ENCODE measurements at regions not wholly inside any gene's neighbourhood (a gene's known extent, or its start where the extent isn't known, plus 50 kb on each side); places are given as distances from the start of the nearest gene placed in this dataset.

- Histone ChIP-seq H3K9me3 (no peaks in the 10 kb centered on the region), H3K36me3 (no peaks in the 10 kb centered on the region), H3K27me3 (no peaks in the 10 kb centered on the region), H3K4me1 (no peaks in the 10 kb centered on the region), H3K27ac (no peak overlapping the region), H3K4me3 (no peak overlapping the region)
- intact Hi-C loops (cut with DNase I; ENCODE audit: low total_unique reads) (no loop called here), in situ Hi-C loops (cut with MboI; ENCODE audit: low sequenced_read_pairs in 4 of 4) (no loop called here)
- TF ChIP-seq POLR2A (IDR thresholded peaks at IDR 0.05) (no peak), CTCF (IDR thresholded peaks at IDR 0.05 in 4 of 5, conservative IDR thresholded peaks at IDR 0.05 in 1 of 5) (no peak)
- ATAC-seq (no peak), DNase-seq (no peak)
These were observed 1293.7 kb upstream of the SLC39A10 start for GRCh38 chr2:194363295-194363694.

- Histone ChIP-seq H3K4me3 (no peak overlapping the region), H3K27me3 (no peaks in the 10 kb centered on the region), H3K4me1 (no peaks in the 10 kb centered on the region), H3K36me3 (no peaks in the 10 kb centered on the region), H3K9me3 (no peaks in the 10 kb centered on the region), H3K27ac (no peak overlapping the region)
- in situ Hi-C loops (cut with MboI; ENCODE audit: low sequenced_read_pairs in 4 of 4), result no loop called here
- intact Hi-C loops (cut with DNase I; ENCODE audit: low total_unique reads), result no loop called here
- DNase-seq (no peak), ATAC-seq (no peak)
- TF ChIP-seq CTCF (IDR thresholded peaks at IDR 0.05 in 4 of 5, conservative IDR thresholded peaks at IDR 0.05 in 1 of 5), result no peak
- TF ChIP-seq POLR2A (IDR thresholded peaks at IDR 0.05), result no peak
These were observed 1304.5 kb upstream of the SLC39A10 start for GRCh38 chr2:194352505-194352904.

- in situ Hi-C loops (cut with MboI; ENCODE audit: low sequenced_read_pairs in 4 of 4), result no loop called here
- Histone ChIP-seq H3K27me3 (no peaks in the 10 kb centered on the region), H3K36me3 (no peaks in the 10 kb centered on the region), H3K4me3 (no peak overlapping the region), H3K4me1 (no peaks in the 10 kb centered on the region), H3K27ac (no peak overlapping the region), H3K9me3 (no peaks in the 10 kb centered on the region)
- no peak for DNase-seq
- TF ChIP-seq POLR2A (IDR thresholded peaks at IDR 0.05), result no peak
- no peak for TF ChIP-seq CTCF (IDR thresholded peaks at IDR 0.05 in 4 of 5, conservative IDR thresholded peaks at IDR 0.05 in 1 of 5)
- intact Hi-C loops (cut with DNase I; ENCODE audit: low total_unique reads), result no loop called here
- ATAC-seq, result no peak
These were observed 1310.8 kb upstream of the SLC39A10 start for GRCh38 chr2:194346193-194346592.

- Histone ChIP-seq H3K4me3 (no peak overlapping the region), H3K4me1 (no peaks in the 10 kb centered on the region), H3K9me3 (no peaks in the 10 kb centered on the region), H3K27ac (no peak overlapping the region), H3K36me3 (no peaks in the 10 kb centered on the region), H3K27me3 (no peaks in the 10 kb centered on the region)
- DNase-seq, result no peak
- intact Hi-C loops (cut with DNase I; ENCODE audit: low total_unique reads), result no loop called here
- ATAC-seq, result no peak
- TF ChIP-seq POLR2A (IDR thresholded peaks at IDR 0.05) (no peak), CTCF (IDR thresholded peaks at IDR 0.05 in 4 of 5, conservative IDR thresholded peaks at IDR 0.05 in 1 of 5) (no peak)
- in situ Hi-C loops (cut with MboI; ENCODE audit: low sequenced_read_pairs in 4 of 4), result no loop called here
These were observed 1311.7 kb upstream of the SLC39A10 start for GRCh38 chr2:194345347-194345746.

GRCh38 chr2:194343167-194343566 is 1313.9 kb upstream of the SLC39A10 start:
- TF ChIP-seq POLR2A (IDR thresholded peaks at IDR 0.05) (no peak), CTCF (IDR thresholded peaks at IDR 0.05 in 4 of 5, conservative IDR thresholded peaks at IDR 0.05 in 1 of 5) (no peak)
- H3K27ac ChIP-seq, result no peak overlapping the region
- H3K4me3 ChIP-seq, result no peak overlapping the region
- H3K9me3 ChIP-seq, result no peaks in the 10 kb centered on the region
- in situ Hi-C loops (cut with MboI; ENCODE audit: low sequenced_read_pairs in 4 of 4) (no loop called here), intact Hi-C loops (cut with DNase I; ENCODE audit: low total_unique reads) (no loop called here)
- DNase-seq (no peak), ATAC-seq (no peak)
- no peaks in the 10 kb centered on the region for H3K27me3 ChIP-seq
- no peaks in the 10 kb centered on the region for H3K36me3 ChIP-seq
- no peaks in the 10 kb centered on the region for H3K4me1 ChIP-seq
